Keratinocyte (primary cell): ENCODE measurements at regions not wholly inside any gene's neighbourhood (a gene's known extent, or its start where the extent isn't known, plus 50 kb on each side); places are given as distances from the start of the nearest gene placed in this dataset.

Experiments
- DNase-seq: peaks from one replicate; pipeline ENCODE4 v3.0.0-alpha.2; 2011; ENCODE audit warnings: low read depth, missing footprints, low spot score
- FAIRE-seq: peaks from 2 replicates; lab custom pipeline; 2011; peaks lifted over from hg19 to GRCh38; lab: Jason Lieb, UNC
- H2AFZ ChIP-seq: 2 replicates; pipeline ENCODE4 v1.6.0; 2012; ENCODE audit warnings: low read length, control low read depth, inconsistent platforms; ENCODE audit not compliant: control insufficient read depth
- H3K27ac ChIP-seq: 2 replicates; pipeline ENCODE4 v1.5.1; 2011; ENCODE audit warnings: low read length; ENCODE audit not compliant: control insufficient read depth, insufficient read depth
- H3K27me3 ChIP-seq: 3 replicates; pipeline ENCODE4 v1.6.0; 2011; ENCODE audit warnings: low read length; ENCODE audit not compliant: control insufficient read depth, insufficient read depth; ENCODE audit errors: extremely low read depth
- H3K36me3 ChIP-seq, 2 experiments: 2 replicates in 1 of 2; 3 replicates in 1 of 2; pipeline ENCODE4 v1.5.1; 2011; ENCODE audit warnings: low read length in 2 of 2, mild to moderate bottlenecking in 1 of 2; ENCODE audit not compliant: control insufficient read depth in 2 of 2, insufficient read depth in 2 of 2; ENCODE audit errors: extremely low read depth in 1 of 2
- H3K4me1 ChIP-seq: 3 replicates; pipeline ENCODE4 v1.5.1; 2011; ENCODE audit warnings: low read length; ENCODE audit not compliant: control insufficient read depth, insufficient read depth; ENCODE audit errors: extremely low read depth
- H3K4me2 ChIP-seq: 3 replicates; pipeline ENCODE4 v1.6.0; 2011; ENCODE audit warnings: low read depth, low read length; ENCODE audit not compliant: control insufficient read depth, insufficient read depth; ENCODE audit errors: extremely low read depth
- H3K4me3 ChIP-seq, 3 experiments: fragments of 200-600 bp in 1 of 3; sonication (generic) in 1 of 3; 2 replicates in 2 of 3; 3 replicates in 1 of 3; pipeline ENCODE4 v1.5.1; 2011 to 2016; ENCODE audit warnings: low read length in 3 of 3, mild to moderate bottlenecking in 3 of 3, control low read depth in 2 of 3, inconsistent platforms in 1 of 3, low read depth in 1 of 3, mixed read lengths in 1 of 3, mixed run types in 1 of 3, moderate library complexity in 1 of 3; ENCODE audit not compliant: control insufficient read depth in 2 of 3, insufficient read depth in 2 of 3; ENCODE audit errors: extremely low read depth in 1 of 3
- H3K79me2 ChIP-seq: 2 replicates; pipeline ENCODE4 v1.6.0; 2012; ENCODE audit warnings: low read length; ENCODE audit not compliant: control insufficient read depth, insufficient read depth
- H3K9ac ChIP-seq: 3 replicates; pipeline ENCODE4 v1.6.0; 2011; ENCODE audit warnings: low read length; ENCODE audit not compliant: control insufficient read depth, insufficient read depth; ENCODE audit errors: extremely low read depth
- H3K9me1 ChIP-seq: 3 replicates; pipeline ENCODE4 v1.6.0; 2011; ENCODE audit warnings: low read length; ENCODE audit not compliant: control insufficient read depth, insufficient read depth; ENCODE audit errors: extremely low read depth
- H3K9me3 ChIP-seq: 2 replicates; pipeline ENCODE4 v1.5.1; 2012; ENCODE audit warnings: low read depth, low read length; ENCODE audit not compliant: control insufficient read depth
- H4K20me1 ChIP-seq: 3 replicates; pipeline ENCODE4 v1.6.0; 2011; ENCODE audit warnings: low read length; ENCODE audit not compliant: control insufficient read depth, insufficient read depth; ENCODE audit errors: extremely low read depth
- EZH2 ChIP-seq: IDR thresholded peaks from one replicate; pipeline ENCODE4 v1.6.1; 2012; ENCODE audit warnings: inconsistent platforms, mild to moderate bottlenecking, low read length, moderate library complexity
- dilution Hi-C: fragments of 300-500 bp; cut with MboI; formaldehyde crosslinking; loops from one replicate; pipeline ENCODE4 v1.7.0; 2020; ENCODE audit warnings: low sequenced_read_pairs; ENCODE audit not compliant: extremely low pct_ligation_motif_present
- TF ChIP-seq, protein P1 (sequence below), 3 experiments: IDR thresholded peaks in 1 of 3; conservative IDR thresholded peaks in 1 of 3; optimal IDR thresholded peaks in 1 of 3; 2 replicates in 2 of 3; 3 replicates in 1 of 3; pipeline versions ENCODE3 to v1.5.1; 2011; ENCODE audit warnings: low read length in 3 of 3, mild to moderate bottlenecking in 3 of 3, moderate library complexity in 2 of 3, control low read depth in 1 of 3, inconsistent platforms in 1 of 3; ENCODE audit not compliant: insufficient read depth in 2 of 3; ENCODE audit errors: extremely low read depth in 1 of 3

DNA sequence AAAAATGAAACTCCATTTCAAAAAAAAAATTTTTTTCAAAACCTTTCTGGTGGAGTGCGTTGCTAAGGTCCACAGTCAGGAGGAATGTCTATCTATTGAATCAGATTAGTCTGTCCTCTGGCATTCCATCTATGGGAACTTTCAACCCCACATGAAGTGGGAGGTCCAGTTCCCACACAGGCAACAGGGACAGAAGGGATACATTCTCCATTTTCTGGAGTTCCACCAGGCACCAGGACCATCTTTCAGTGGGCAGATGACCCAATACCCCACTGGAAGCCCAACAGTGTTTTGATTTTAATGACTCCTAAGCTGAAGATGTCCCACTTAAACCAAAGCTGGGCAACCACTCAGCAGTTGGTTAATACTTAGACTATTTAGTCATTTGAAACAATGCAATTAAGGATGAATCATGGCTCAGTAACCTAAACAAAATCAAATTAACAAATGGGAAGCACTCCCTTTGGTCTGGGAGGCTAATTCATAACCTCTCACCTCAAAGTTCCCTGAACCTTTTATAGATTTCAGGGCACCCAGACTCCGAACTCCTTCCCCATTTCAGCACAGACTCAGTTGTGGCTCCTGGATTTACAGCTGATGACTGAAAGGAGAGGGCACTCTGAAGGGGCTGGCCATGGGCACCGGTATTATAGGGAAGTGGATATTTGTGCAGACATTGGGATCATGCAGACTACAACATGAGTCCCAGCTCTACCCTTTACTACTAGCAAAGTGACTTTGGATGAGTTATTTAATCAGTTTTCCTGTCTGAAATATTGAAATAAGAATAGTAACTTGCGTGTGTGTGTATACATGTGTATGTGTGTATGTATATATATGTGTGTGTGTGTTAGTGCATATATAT is 264.3 kb upstream of the LRTM1 start:
- Histone ChIP-seq H3K4me3 (no peak overlapping the region), H3K27me3 (no peaks in the 10 kb centered on the region), H2AFZ (peak overlapping the region; percentile 40), H3K36me3 (no peaks in the 10 kb centered on the region), H3K79me2 (no peaks in the 10 kb centered on the region), H3K4me2 (peak overlapping the region; percentile 19), H3K9me1 (no peaks in the 10 kb centered on the region), H3K27ac (no peak overlapping the region), H3K4me1 (peaks cover 3% of the 10 kb centered on the region), H4K20me1 (no peaks in the 10 kb centered on the region), H3K9ac (no peak overlapping the region), H3K9me3 (no peaks in the 10 kb centered on the region)
- TF ChIP-seq, protein P1, sequence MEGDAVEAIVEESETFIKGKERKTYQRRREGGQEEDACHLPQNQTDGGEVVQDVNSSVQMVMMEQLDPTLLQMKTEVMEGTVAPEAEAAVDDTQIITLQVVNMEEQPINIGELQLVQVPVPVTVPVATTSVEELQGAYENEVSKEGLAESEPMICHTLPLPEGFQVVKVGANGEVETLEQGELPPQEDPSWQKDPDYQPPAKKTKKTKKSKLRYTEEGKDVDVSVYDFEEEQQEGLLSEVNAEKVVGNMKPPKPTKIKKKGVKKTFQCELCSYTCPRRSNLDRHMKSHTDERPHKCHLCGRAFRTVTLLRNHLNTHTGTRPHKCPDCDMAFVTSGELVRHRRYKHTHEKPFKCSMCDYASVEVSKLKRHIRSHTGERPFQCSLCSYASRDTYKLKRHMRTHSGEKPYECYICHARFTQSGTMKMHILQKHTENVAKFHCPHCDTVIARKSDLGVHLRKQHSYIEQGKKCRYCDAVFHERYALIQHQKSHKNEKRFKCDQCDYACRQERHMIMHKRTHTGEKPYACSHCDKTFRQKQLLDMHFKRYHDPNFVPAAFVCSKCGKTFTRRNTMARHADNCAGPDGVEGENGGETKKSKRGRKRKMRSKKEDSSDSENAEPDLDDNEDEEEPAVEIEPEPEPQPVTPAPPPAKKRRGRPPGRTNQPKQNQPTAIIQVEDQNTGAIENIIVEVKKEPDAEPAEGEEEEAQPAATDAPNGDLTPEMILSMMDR (optimal IDR thresholded peaks at IDR 0.05 in 1 of 3, IDR thresholded peaks at IDR 0.05 in 1 of 3, conservative IDR thresholded peaks at IDR 0.05 in 1 of 3; ENCODE audit: extremely low read depth in 1 of 3, insufficient read depth in 2 of 3, low read length in 3 of 3), result no peak
- no peak for TF ChIP-seq EZH2
- FAIRE-seq, result no peak
- DNase-seq, result no peak
- dilution Hi-C loops, result no loop called here

GRCh38 chr3:55190331-55190730 is 262.5 kb upstream of the LRTM1 start:
- DNase-seq, result no peak
- H3K9ac ChIP-seq, result no peak overlapping the region
- peaks cover 3% of the 10 kb centered on the region for H3K4me1 ChIP-seq
- H3K79me2 ChIP-seq, result no peaks in the 10 kb centered on the region
- no peak overlapping the region for H3K4me2 ChIP-seq
- FAIRE-seq, result no peak
- H4K20me1 ChIP-seq, result no peaks in the 10 kb centered on the region
- H2AFZ ChIP-seq, result no peak overlapping the region
- no peaks in the 10 kb centered on the region for H3K36me3 ChIP-seq
- no peaks in the 10 kb centered on the region for H3K9me1 ChIP-seq
- no peak overlapping the region for H3K4me3 ChIP-seq
- no peaks in the 10 kb centered on the region for H3K27me3 ChIP-seq
- no peaks in the 10 kb centered on the region for H3K9me3 ChIP-seq
- TF ChIP-seq, protein P1 (optimal IDR thresholded peaks at IDR 0.05 in 1 of 3, IDR thresholded peaks at IDR 0.05 in 1 of 3, conservative IDR thresholded peaks at IDR 0.05 in 1 of 3; ENCODE audit: extremely low read depth in 1 of 3, insufficient read depth in 2 of 3, low read length in 3 of 3), result no peak
- TF ChIP-seq EZH2, result no peak
- H3K27ac ChIP-seq, result no peak overlapping the region
- dilution Hi-C loops, result no loop called here
